Fibroblast of skin of left biceps (primary cell): ENCODE measurements at regions not wholly inside any gene's neighbourhood (a gene's known extent, or its start where the extent isn't known, plus 50 kb on each side); places are given as distances from the start of the nearest gene placed in this dataset.

ENCODE experiments used
- DNase-seq, 2 experiments: peaks; one replicate each; pipeline ENCODE4 v3.0.0-alpha.2; 2013; ENCODE audit warnings: low read depth in 2 of 2

DNA sequence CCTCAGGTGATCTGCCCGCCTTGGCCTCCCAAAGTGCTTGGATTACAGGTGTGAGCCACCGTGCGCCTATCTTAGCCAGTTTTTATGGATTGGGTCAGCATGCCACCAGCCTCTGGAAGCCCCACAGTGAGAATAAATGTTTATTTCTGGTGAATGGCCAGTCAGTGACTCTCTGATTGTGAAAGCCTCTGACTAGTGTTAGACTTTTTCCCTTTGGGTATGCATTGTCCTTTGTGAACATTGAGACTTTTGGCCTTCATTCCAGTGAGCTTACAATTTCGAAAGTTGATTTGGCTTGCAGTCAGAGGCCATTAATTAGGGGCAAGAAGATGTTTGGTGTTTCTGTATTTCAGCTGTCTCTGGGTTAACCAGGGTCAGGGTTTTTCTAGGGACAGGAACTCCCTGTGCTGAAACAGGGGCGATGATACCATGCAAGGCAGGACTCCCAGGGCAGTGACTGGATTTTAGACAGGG is 274.5 kb upstream of the C2CD4B start:
- DNase-seq: no peak

DNA sequence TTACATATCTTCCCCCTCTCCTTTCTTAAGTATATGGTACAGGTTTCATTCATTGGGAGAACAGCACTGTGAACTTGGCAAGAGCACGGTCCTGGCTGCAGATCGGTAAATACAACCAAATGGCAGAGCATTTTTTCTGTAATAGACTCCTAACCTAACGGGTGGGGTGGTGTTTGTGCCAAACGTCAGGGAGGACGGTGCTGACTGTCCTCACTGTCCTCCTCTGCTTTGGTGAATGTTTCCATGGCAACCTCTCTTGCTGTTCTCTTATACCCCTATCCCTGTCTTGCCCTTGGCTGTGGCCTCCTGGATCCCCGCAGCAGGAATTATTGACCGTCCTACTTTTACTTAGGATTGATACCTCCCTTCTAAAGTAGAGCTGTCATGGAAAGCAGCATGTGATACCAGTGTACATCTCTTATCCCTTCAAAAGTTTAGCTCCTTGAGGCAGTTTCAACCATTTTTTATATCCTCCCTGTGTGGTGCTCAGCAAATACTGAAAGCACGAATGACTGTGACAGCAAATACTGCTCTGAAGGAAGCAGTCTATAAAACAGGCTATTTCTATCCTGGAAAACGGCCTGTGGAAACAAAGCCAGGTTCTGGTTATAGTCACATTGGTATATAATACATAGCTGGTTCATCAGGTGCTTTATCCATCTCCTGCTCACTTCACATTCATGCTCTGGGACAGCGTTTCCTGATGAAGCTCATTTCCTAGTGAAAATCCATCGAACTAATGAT is 275.4 kb upstream of the C2CD4B start:
- no peak for DNase-seq

- DNase-seq: peak; percentile 95
Measured at GRCh38 chr15:62444104-62445022, 279.3 kb upstream of the C2CD4B start.

DNA sequence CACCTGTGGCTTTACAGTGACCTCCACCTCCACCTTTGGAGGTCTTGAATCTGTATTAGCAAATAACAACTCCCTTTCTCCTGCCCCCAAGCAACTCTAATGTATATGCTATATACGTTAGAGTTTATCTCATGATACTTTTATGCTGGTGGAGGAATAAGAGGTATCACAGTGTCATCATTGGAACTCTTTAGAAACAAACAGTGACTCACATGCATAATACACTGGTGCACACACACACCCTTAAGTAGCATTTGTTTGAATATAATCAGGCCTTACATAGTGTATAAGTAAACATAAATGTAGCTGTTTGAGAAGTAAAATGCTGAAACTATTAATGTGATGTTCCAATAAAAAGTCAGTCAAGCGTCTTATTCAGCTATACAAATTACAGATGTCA is 280.2 kb upstream of the C2CD4B start:
- DNase-seq: no peak

- DNase-seq: no peak
Measured at GRCh38 chr15:62446984-62447383, 281.9 kb upstream of the C2CD4B start.

DNA sequence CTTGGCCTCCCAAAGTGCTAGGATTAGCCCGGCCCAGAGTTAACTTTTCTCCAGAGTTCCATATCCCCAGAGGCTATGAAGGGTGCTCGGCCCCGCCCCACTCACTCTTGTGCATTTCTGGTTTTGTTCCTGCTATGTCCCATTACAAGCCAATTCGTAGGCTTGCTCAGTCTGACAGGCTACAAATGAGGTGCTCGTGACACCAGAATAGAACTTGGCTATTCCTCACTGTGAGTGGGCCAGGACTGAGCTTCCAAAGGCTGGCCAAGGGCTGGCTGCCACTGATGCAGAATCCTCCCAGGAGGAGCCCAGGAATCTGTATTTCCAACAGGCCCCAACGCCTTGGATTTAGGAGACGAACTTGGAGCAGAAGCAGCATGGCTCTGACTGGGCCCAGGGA is 282.7 kb upstream of the C2CD4B start:
- DNase-seq: no peak

- no peak for DNase-seq
Measured at GRCh38 chr15:62449638-62450037, 284.6 kb upstream of the C2CD4B start.

DNA sequence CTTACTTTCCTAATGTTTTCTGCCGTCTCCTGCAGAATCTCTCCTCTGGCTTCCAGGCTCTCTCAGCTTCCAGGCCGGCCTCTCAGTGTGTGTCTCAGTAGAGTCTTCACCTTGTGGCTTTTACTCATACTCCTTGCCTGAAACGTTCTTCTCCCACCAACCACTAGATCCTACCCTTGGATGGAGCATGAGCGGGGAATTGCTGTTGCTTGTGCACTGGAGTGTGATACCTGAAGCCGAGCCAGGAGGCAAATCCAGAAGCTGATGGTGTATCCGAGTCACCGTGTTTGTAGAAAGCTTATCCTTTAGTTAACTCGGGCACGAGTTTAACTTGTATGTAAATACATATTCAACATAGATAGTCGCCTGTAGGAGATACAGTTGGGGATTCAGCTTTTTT is 285.0 kb upstream of the C2CD4B start:
- DNase-seq: no peak

DNA sequence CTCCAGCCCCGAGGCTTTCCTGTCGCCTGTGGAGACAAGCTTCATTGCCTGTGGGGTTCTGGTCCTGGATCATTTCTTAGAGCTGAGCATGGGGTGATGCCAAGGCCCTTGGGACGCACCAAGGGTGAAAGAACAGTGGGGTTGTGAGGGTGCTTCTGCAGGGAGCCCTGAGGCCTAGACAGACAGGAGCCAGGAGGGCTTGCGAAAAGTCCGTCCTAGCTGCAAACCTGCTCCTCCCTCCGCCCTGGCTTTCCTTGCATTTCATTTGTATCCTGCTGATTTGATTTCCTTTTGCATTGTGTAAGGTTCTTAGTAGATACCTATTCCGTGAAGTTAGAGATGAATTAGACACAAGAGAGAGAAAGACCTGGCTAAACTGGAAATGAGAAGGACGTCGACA is 286.9 kb upstream of the C2CD4B start:
- DNase-seq: no peak

GRCh38 chr15:62452667-62453066 is 287.6 kb upstream of the C2CD4B start:
- no peak for DNase-seq

- no peak for DNase-seq
Measured at GRCh38 chr15:62453375-62453774, 288.3 kb upstream of the C2CD4B start.

DNA sequence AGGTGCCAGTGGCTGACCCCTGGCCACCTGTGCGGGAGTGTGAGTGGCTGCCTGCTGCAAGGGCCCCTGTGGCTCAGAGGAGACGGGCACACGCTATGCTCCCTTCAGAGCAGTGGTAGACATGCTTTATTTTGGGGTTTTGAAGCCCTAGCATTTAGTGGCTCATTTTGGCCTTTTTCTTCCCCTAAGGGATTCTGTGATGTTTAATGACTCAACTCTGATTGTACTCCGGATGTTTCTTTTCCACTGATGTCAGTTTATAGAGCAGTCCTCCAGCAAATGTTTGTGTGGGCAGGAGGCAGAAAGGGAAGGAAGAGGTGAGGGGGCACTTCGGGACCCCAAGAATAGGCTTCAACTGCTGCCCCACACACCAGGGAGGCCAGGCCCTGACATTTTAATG is 288.9 kb upstream of the C2CD4B start:
- no peak for DNase-seq

DNA sequence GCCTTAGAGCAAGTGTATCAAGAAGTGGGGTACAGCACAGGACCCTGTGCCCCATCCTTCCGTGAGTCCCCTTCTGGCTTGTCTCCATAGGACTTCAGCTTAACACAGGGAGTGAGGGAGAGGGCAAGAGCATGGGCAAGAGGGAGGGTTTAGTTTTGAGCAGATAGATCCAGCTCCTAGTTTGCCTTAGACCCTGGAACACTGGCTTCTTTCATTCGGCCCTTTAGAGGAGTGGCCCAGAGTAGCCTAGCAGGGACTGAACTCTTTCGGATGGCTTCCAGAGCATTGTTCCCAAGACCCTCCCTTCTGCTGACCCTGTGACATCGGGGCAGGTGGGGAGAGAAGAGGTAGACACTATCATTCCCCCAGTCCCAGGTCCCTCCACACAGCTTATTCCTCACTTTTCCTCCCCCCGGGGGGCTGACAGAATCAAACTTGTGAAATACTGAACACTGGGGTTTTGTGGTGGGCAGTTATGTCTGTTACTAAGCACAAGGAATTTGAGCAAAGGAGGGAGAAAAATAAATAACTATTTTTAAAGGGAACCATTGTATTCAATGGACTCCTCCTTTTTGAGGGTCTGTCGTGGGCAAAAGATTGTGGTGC is 289.6 kb upstream of the C2CD4B start:
- DNase-seq: no peak

DNA sequence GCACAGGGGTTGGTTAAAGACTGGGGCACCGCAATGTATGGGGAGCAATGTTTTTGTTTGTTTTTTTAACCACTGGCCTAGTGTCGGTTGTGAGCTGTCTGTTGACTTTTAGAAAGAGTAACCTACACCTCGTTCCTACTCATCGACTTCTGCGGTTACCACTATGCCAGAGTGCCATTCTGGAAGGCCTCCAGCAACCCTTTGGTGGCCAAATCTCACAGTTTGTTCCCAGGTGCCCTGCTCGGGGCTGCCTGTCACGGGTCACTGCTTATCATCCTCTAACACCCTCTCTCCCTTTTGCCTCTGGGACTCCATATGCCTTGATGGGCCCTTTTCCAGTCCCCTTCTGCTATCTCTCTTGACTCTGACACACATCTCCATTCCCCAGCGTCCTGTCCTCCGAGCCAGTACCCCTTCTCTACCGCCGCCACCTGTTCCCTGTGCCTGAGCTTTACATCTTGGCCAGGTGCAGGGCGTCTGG is 290.4 kb upstream of the C2CD4B start:
- no peak for DNase-seq

DNA sequence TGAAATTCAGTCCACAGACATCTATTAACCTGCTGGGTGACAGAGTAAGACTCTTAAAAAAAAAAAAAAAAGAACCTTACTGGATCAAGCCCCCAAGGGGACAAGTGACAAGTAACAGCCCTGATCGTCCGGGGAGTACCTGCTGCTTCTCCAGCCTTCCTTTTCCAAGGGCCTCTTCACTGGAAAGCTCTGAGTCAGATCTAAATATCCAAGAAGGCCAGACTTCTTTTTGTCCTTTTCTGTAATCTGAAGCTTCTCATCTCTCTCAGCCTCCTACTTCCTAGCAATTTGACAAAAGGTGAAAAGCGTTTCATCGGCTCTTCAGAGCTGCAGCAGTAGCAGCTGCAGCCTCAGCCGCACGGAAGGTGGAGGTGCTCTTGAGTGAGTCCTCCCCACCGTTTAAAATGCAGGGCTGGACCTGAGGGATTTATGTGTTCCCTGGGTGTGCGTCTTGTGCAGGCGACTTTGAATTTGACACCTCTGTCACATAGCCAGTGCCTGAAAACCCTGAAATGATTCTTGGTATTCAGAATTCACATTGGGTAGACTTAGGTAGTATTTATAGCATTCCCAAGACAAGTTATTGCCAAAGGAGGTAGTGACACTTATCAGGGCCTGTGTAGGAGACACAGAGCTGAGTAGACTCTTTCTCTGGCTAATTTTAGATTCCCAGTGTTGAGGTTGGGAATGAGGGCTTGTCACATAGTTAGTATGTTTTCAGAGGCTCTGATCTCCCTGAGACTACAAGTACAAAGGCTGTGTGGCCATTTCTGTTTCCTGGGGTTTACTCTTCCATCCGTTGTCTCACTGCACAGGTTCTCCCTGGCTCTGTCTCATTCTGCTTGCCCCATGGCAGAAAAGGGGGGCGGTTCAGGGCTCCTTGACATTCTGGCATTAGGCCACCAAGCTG is 291.2 kb upstream of the C2CD4B start:
- DNase-seq: no peak

GRCh38 chr15:62457100-62457499 is 292.0 kb upstream of the C2CD4B start:
- no peak for DNase-seq

- no peak for DNase-seq
Measured at GRCh38 chr15:62459875-62460274, 294.8 kb upstream of the C2CD4B start.

DNA sequence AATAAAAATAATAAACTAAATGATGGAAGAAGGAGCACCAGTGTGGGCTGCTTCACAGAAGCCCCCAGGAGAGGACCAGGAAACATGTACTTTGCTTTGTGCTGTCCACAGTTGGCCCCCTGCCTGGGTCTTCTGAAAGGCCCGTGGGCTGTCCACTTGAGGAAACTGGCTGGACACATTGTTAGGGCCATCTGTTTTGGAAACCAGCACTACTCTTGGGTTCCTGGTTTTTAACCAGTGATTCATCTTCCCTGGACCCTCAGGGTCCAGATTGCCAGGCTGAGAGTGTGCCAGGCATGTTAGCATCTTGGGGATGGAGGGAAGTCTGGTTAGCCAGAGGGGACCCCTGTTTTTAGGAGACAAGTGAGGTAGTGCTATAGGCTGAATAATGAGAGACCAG is 297.2 kb upstream of the C2CD4B start:
- DNase-seq: no peak

- no peak for DNase-seq
Measured at GRCh38 chr15:62462721-62463120, 297.6 kb upstream of the C2CD4B start.

GRCh38 chr15:62464705-62465104 is 299.6 kb upstream of the C2CD4B start:
- DNase-seq: peak; percentile 73 to 74

DNA sequence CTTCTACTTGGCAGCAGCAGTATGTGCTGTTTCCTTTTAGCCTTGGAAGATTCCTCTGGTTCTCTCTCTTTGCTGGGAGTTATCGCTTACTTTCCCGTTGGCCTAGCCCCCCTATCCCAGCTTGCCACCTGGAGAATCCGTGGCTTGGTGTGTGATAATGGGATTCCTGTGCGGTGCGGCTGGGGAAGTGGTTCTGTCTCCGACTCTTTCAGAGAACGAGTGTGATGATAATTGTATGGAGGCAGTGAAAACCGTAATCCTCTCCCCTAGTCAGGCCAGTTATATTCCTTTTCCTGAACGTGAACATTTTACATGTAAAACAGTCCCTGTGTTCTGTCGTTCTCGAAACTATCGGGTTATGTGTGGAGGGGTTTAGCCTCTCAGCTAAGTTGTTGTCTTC is 300.1 kb upstream of the C2CD4B start:
- no peak for DNase-seq
